OCI-LY7 (cell line): ENCODE measurements at regions not wholly inside any gene's neighbourhood (a gene's known extent, or its start where the extent isn't known, plus 50 kb on each side); places are given as distances from the start of the nearest gene placed in this dataset.

Experiments
- BruUV-seq: library from RNA; stranded (reverse); fragments of 400-500 nt; replicated peaks from 2 replicates; lab custom pipeline; 2021; lab: Mats Ljungman, UMichigan
- CTCF ChIA-PET: fragments of 300-600 bp; sonication (Branson Sonifier 250); formaldehyde crosslinking; loops from one replicate; lab custom pipeline; 2022; ENCODE audit warnings: antibody characterized with exemption; ENCODE audit not compliant: unreplicated experiment; lab: Charles Lee
- POLR2A ChIA-PET: fragments of 300-600 bp; sonication (Branson Sonifier 250); formaldehyde crosslinking; loops from one replicate; lab custom pipeline; 2022; ENCODE audit warnings: antibody characterized with exemption; lab: Charles Lee
- DNase-seq: peaks from one replicate; pipeline ENCODE4 v3.0.0-alpha.2; 2015; ENCODE audit warnings: low spot score
- H2AFZ ChIP-seq: fragments of 200-600 bp; sonication (generic), shearing (Covaris generic); 2 replicates; pipeline ENCODE4 v1.6.1; 2014; ENCODE audit warnings: mild to moderate bottlenecking, antibody characterized with exemption, low read length, moderate library complexity
- H3K27ac ChIP-seq: fragments of 200-600 bp; sonication (generic); 2 replicates; pipeline ENCODE4 v1.5.1; 2014; ENCODE audit warnings: mixed run types, low read depth, mild to moderate bottlenecking, moderate library complexity, low read length, inconsistent platforms; ENCODE audit not compliant: poor library complexity, severe bottlenecking
- H3K36me3 ChIP-seq: fragments of 200-600 bp; sonication (generic); 2 replicates; pipeline ENCODE4 v1.6.1; 2014; ENCODE audit warnings: mild to moderate bottlenecking, antibody characterized with exemption, low read length, moderate library complexity, mixed read lengths; ENCODE audit not compliant: insufficient read depth
- H3K4me1 ChIP-seq: fragments of 200-600 bp; sonication (generic); 2 replicates; pipeline ENCODE4 v1.5.1; 2014; ENCODE audit warnings: mild to moderate bottlenecking, low read length; ENCODE audit not compliant: insufficient read depth, poor library complexity, severe bottlenecking
- H3K4me2 ChIP-seq: fragments of 200-600 bp; sonication (generic); 2 replicates; pipeline ENCODE4 v1.6.1; 2014; ENCODE audit warnings: mild to moderate bottlenecking, low read length
- H3K4me3 ChIP-seq: fragments of 200-600 bp; sonication (generic); 2 replicates; pipeline ENCODE4 v1.5.1; 2014; ENCODE audit warnings: mild to moderate bottlenecking, low read depth, low read length; ENCODE audit not compliant: poor library complexity, severe bottlenecking
- H3K79me2 ChIP-seq: fragments of 200-600 bp; sonication (generic); 2 replicates; pipeline ENCODE4 v1.6.1; 2016; ENCODE audit warnings: low read depth, mild to moderate bottlenecking, low read length, moderate library complexity, mixed read lengths; ENCODE audit not compliant: insufficient read depth
- H3K9me2 ChIP-seq: fragments of 200-600 bp; sonication (generic); 2 replicates; pipeline ENCODE4 v1.6.1; 2016; ENCODE audit warnings: mild to moderate bottlenecking, low read length, mixed read lengths; ENCODE audit not compliant: insufficient read depth
- H3K9me3 ChIP-seq: fragments of 200-600 bp; sonication (generic); 2 replicates; pipeline ENCODE4 v1.6.1; 2014; ENCODE audit warnings: mild to moderate bottlenecking, mixed run types, low read length, mixed read lengths
- H4K20me1 ChIP-seq: fragments of 200-600 bp; sonication (generic); 2 replicates; pipeline ENCODE4 v1.6.1; 2014; ENCODE audit warnings: mild to moderate bottlenecking, antibody characterized with exemption, low read length, moderate library complexity, mixed read lengths; ENCODE audit not compliant: insufficient read depth
- CTCF ChIP-seq: fragments of 200-600 bp; sonication (generic); conservative IDR thresholded peaks from 2 replicates; pipeline ENCODE4 v1.5.1; 2014; ENCODE audit warnings: mild to moderate bottlenecking, antibody characterized with exemption, low read length, moderate library complexity, mixed read lengths
- EZH2phosphoT487 ChIP-seq: fragments of 200-600 bp; sonication (generic); IDR thresholded peaks from 2 replicates; pipeline ENCODE4 v1.6.1; 2018; ENCODE audit warnings: low read depth, borderline replicate concordance, mild to moderate bottlenecking, mixed run types, antibody characterized with exemption, low read length, moderate library complexity, mixed read lengths
- intact Hi-C: fragments of 100-400 bp; cut with micrococcal nuclease; formaldehyde crosslinking; loops from one replicate; pipeline ENCODE4 v1.10.0; 2022; ENCODE audit not compliant: unreplicated experiment

- no peak for DNase-seq
- TF ChIP-seq CTCF, result no peak
- no peak for TF ChIP-seq EZH2phosphoT487
- no peak overlapping the region for H3K4me3 ChIP-seq
- intact Hi-C loops, result loop anchor here (10.0 kb wide), 1 partner anchor 97 kb away; no protein-coding TSS in a partner anchor
- no peaks in the 10 kb centered on the region for H4K20me1 ChIP-seq
- H3K27ac ChIP-seq, result no peak overlapping the region
- H3K4me1 ChIP-seq, result peaks cover 9% of the 10 kb centered on the region
- H3K4me2 ChIP-seq, result peak overlapping the region; percentile 24; the same call in 1 of the 2 replicates
- H3K36me3 ChIP-seq, result no peaks in the 10 kb centered on the region
- no peaks in the 10 kb centered on the region for H3K9me2 ChIP-seq
- no peak overlapping the region for H2AFZ ChIP-seq
- CTCF ChIA-PET, result no interaction called here
- POLR2A ChIA-PET, result no interaction called here
- no peaks in the 10 kb centered on the region for H3K9me3 ChIP-seq
- no TSS peak for BruUV-seq
- H3K79me2 ChIP-seq, result no peaks in the 10 kb centered on the region
These were observed 61.4 kb upstream of the TRIO start for GRCh38 chr5:14081791-14082190.

GRCh38 chr5:14078716-14079115, 64.4 kb upstream of the TRIO start:
- Histone ChIP-seq H3K27ac (no peak overlapping the region), H3K4me1 (peaks cover 9% of the 10 kb centered on the region), H3K4me3 (no peak overlapping the region), H3K4me2 (no peak overlapping the region), H3K9me2 (no peaks in the 10 kb centered on the region), H4K20me1 (no peaks in the 10 kb centered on the region), H3K9me3 (no peaks in the 10 kb centered on the region), H3K36me3 (no peaks in the 10 kb centered on the region), H3K79me2 (no peaks in the 10 kb centered on the region), H2AFZ (no peak overlapping the region)
- intact Hi-C loops, result no loop called here
- DNase-seq, result no peak
- ChIA-PET POLR2A (interaction anchor here (1.0 kb wide), 1 partner anchor 10 kb away, joined by 3 read pairs; no protein-coding TSS in a partner anchor), CTCF (no interaction called here)
- TF ChIP-seq EZH2phosphoT487, result no peak
- TF ChIP-seq CTCF, result no peak
- BruUV-seq, result no TSS peak

- no TSS peak for BruUV-seq
These were observed 65.6 kb upstream of the TRIO start for GRCh38 chr5:14077501-14077900.

More at GRCh38 chr5:14077501-14077900, 65.6 kb upstream of the TRIO start:
- no peak for DNase-seq
- TF ChIP-seq EZH2phosphoT487, result no peak
- TF ChIP-seq CTCF, result no peak
- Histone ChIP-seq H3K9me3 (no peaks in the 10 kb centered on the region), H3K27ac (no peak overlapping the region), H3K36me3 (no peaks in the 10 kb centered on the region), H4K20me1 (no peaks in the 10 kb centered on the region), H3K4me1 (peaks cover 8% of the 10 kb centered on the region), H2AFZ (no peak overlapping the region), H3K4me2 (no peak overlapping the region), H3K79me2 (no peaks in the 10 kb centered on the region), H3K9me2 (no peaks in the 10 kb centered on the region), H3K4me3 (no peak overlapping the region)
- ChIA-PET CTCF (no interaction called here), POLR2A (interaction anchor here (0.7 to 1.0 kb wide), 2 partner anchors 8 to 68 kb away, joined by 3 to 4 read pairs; no protein-coding TSS in a partner anchor)
- intact Hi-C loops, result no loop called here
